GM12864 (cell line): ENCODE measurements at regions not wholly inside any gene's neighbourhood (a gene's known extent, or its start where the extent isn't known, plus 50 kb on each side); places are given as distances from the start of the nearest gene placed in this dataset.

Source experiments
- DNase-seq: peaks from one replicate; pipeline ENCODE4 v3.0.0-alpha.2; 2011; ENCODE audit warnings: low read depth
- H3K4me3 ChIP-seq: 2 replicates; pipeline ENCODE4 v1.5.1; 2011; ENCODE audit warnings: mild to moderate bottlenecking, low read depth, low read length, control low read depth
- TF ChIP-seq, protein P1 (sequence below): IDR thresholded peaks from 2 replicates; pipeline ENCODE4 v1.5.1; 2011; ENCODE audit warnings: low read depth, mild to moderate bottlenecking, moderate library complexity, low read length, control low read depth, inconsistent platforms; ENCODE audit errors: missing control alignments

GRCh38 chr1:173414539-173415226 lies 62.5 kb upstream of the PRDX6 start:
- no peak overlapping the region for H3K4me3 ChIP-seq
- DNase-seq, result no peak
- TF ChIP-seq, protein P1, sequence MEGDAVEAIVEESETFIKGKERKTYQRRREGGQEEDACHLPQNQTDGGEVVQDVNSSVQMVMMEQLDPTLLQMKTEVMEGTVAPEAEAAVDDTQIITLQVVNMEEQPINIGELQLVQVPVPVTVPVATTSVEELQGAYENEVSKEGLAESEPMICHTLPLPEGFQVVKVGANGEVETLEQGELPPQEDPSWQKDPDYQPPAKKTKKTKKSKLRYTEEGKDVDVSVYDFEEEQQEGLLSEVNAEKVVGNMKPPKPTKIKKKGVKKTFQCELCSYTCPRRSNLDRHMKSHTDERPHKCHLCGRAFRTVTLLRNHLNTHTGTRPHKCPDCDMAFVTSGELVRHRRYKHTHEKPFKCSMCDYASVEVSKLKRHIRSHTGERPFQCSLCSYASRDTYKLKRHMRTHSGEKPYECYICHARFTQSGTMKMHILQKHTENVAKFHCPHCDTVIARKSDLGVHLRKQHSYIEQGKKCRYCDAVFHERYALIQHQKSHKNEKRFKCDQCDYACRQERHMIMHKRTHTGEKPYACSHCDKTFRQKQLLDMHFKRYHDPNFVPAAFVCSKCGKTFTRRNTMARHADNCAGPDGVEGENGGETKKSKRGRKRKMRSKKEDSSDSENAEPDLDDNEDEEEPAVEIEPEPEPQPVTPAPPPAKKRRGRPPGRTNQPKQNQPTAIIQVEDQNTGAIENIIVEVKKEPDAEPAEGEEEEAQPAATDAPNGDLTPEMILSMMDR, result no peak

DNA sequence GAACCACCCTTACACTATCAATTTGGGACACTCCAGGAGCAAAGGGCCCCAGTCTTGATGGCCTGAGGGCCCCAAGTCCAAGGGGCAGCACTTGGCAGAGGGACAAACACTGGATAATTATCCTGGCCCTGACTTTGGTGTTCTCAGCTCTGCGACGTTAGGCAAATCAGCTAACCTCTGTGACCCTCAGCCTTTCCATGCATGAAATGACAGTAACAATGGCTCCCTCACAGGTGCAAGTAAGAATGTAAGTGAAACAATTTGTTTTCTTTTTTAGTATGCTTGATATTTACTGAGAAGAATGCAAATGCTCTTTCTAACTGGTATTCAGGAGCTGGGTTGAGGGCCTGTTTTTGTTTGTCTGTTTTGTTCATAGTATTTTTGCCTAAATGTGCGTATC lies 61.6 kb upstream of the PRDX6 start:
- TF ChIP-seq, protein P1, result no peak
- peak overlapping the region; percentile 41 for H3K4me3 ChIP-seq
- DNase-seq, result peak; percentile 85

GRCh38 chr1:173415905-173416450 lies 61.2 kb upstream of the PRDX6 start:
- TF ChIP-seq, protein P1, result no peak
- DNase-seq, result no peak
- peak overlapping the region; percentile 41 for H3K4me3 ChIP-seq

DNA sequence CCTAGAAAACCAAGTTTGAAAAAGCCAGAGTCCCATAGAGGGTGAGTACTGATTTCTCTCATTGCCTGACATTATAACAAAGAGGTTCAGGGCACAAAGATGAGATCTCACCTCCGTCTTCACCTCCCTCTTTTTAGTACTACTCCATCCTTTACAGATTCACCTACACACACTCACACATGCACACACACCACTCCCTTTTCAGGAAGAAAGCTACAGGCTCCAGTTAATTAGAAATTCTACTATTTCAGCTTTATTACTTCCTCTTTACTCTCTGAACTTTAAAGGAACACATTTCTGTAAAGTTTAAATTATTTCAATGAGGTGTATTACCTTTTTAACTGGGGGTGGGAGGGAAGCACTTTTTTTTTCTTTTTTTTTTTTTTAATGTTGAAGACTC lies 59.6 kb upstream of the PRDX6 start:
- H3K4me3 ChIP-seq, result no peak overlapping the region; the same call in 1 of the 2 replicates
- DNase-seq, result no peak
- TF ChIP-seq, protein P1, result no peak

DNA sequence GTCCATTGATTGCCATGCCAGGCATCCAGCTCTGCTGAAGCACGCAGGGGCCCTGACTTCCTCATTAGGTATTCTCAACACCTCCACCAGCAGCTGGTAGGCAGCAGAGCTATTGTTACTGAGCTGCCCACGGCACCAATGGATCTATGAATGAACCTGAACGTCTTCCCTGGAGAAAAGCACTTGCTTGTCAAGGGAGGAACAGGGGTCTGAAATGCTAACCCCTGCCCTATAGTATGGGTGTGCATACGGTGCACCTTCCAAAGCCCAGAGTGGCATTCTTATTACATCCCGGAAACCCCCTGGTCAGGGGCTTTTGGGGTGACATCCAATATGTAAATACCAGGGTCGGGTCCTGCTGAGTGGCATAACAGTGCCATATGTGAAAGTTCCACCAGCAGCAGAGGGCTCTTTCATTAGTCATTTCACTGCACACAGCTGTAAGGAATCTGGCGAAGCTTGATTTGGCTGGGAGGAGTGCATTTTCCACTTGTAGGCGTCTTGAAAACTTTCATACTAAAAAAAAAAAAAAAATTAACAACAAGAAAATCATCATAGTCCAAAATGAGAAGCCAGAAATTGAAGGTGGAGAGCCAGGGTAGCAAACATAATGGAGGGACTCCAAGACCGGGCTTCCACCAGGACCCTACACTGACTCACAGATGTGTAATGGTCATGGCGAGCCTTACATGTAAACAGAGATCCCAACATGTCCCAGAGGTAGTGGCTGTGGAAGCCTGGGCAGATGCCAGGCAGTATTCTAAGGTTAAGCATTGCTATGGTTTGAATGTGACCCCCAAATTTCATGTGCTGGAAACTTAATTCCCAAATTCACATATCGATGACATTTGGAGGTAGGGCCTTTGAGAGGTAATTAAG lies 58.8 kb upstream of the PRDX6 start:
- DNase-seq, result no peak
- H3K4me3 ChIP-seq, result no peak overlapping the region; the same call in 1 of the 2 replicates
- TF ChIP-seq, protein P1, result no peak

- no peak overlapping the region for H3K4me3 ChIP-seq
- TF ChIP-seq, protein P1, result peak; percentile 72
- no peak for DNase-seq
Observed at GRCh38 chr1:173420330-173420806, 56.8 kb upstream of the PRDX6 start.
